ENCODE measurements at regions not wholly inside any gene's neighbourhood (a gene's known extent, or its start where the extent isn't known, plus 50 kb on each side); places are given as distances from the start of the nearest gene placed in this dataset.

DNA sequence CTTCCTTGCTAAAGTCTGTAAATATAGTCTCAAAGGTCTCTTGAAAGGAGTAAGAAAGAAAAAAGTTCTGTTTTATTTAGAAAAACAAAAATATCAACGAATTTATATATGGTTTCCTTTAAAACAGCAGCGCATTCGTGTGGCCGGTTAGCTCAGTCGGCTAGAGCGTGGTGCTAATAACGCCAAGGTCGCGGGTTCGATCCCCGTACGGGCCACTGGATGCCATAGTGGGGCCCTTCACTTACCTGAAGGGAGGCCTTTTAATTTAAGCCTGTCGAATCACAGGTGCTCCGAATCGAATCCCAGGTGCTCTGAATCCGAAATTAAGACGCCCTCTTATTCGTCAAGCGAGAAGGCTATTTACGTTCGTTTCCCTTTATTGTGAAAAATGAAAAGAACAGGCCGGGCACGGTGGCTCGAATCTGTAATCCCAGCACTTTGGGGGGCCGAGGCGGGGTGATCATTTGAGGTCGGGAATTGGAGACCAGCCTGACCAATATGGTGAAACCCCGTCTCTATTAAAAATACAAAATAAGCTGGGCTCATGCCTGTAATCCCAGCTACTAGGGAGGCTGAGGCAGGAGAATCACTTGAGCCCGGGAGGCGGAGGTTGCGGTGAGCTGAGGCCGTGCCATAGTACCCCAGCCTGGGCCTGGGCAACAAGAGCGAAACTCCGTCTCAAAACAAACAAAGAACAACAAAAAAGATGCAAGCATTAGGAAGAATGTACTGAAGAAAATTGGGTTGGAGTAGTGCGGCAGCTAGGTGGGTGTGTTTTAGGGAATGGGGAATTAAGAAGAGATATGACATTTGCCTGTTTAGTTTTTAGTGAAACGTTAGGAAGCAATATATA lies 195.8 kb upstream of the ZNF184 start (continued):
- TF ChIP-seq KDM5A (IDR thresholded peaks at IDR 0.05; ENCODE audit: borderline replicate concordance, low read length) (peak; percentile 30; the same call in 1 of the 2 replicates), ZNF776 (CRISPR knock-in tag; IDR thresholded peaks at IDR 0.05) (no peak), THRA (CRISPR knock-in tag; IDR thresholded peaks at IDR 0.05; ENCODE audit: borderline replicate concordance) (no peak), ZNF720 (CRISPR knock-in tag; IDR thresholded peaks at IDR 0.05) (no peak), HIC2 (CRISPR knock-in tag; IDR thresholded peaks at IDR 0.05; ENCODE audit: low read depth) (no peak), RBAK (CRISPR knock-in tag; IDR thresholded peaks at IDR 0.05) (no peak), KDM6A (CRISPR knock-in tag; IDR thresholded peaks at IDR 0.05; ENCODE audit: low read depth) (no peak), ELF1 (CRISPR knock-in tag; IDR thresholded peaks at IDR 0.05) (no peak), ZNF605 (CRISPR knock-in tag; IDR thresholded peaks at IDR 0.05) (no peak; the same call in 1 of the 2 replicates), TBL1XR1 (IDR thresholded peaks at IDR 0.05; ENCODE audit: borderline replicate concordance, low read length, partially characterized antibody) (peak; percentile 41), AKAP8 (CRISPR knock-in tag; IDR thresholded peaks at IDR 0.05) (no peak), HNRNPUL1 (IDR thresholded peaks at IDR 0.05; ENCODE audit: low read depth, low read length) (no peak), SALL2 (CRISPR knock-in tag; IDR thresholded peaks at IDR 0.05) (0 out of 2 replicates have a peak, but pooled peaks have one; percentile 18), ZBTB7A (CRISPR knock-in tag; IDR thresholded peaks at IDR 0.05) (no peak), NFE2L1 (CRISPR knock-in tag; IDR thresholded peaks at IDR 0.05; ENCODE audit: borderline replicate concordance) (no peak), ZNF747 (CRISPR knock-in tag; IDR thresholded peaks at IDR 0.05; ENCODE audit: borderline replicate concordance) (no peak), CAMTA2 (CRISPR knock-in tag; IDR thresholded peaks at IDR 0.05; ENCODE audit: borderline replicate concordance) (no peak), KLF11 (CRISPR knock-in tag; IDR thresholded peaks at IDR 0.05) (no peak; the same call in 1 of the 2 replicates), AGO1 (IDR thresholded peaks at IDR 0.05; ENCODE audit: low read depth, low read length, poor library complexity, severe bottlenecking) (no peak)
- TF ChIP-seq, protein P1, sequence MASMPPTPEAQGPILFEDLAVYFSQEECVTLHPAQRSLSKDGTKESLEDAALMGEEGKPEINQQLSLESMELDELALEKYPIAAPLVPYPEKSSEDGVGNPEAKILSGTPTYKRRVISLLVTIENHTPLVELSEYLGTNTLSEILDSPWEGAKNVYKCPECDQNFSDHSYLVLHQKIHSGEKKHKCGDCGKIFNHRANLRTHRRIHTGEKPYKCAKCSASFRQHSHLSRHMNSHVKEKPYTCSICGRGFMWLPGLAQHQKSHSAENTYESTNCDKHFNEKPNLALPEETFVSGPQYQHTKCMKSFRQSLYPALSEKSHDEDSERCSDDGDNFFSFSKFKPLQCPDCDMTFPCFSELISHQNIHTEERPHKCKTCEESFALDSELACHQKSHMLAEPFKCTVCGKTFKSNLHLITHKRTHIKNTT (CRISPR knock-in tag; IDR thresholded peaks at IDR 0.05) = no peak
- TF ChIP-seq, protein P2, sequence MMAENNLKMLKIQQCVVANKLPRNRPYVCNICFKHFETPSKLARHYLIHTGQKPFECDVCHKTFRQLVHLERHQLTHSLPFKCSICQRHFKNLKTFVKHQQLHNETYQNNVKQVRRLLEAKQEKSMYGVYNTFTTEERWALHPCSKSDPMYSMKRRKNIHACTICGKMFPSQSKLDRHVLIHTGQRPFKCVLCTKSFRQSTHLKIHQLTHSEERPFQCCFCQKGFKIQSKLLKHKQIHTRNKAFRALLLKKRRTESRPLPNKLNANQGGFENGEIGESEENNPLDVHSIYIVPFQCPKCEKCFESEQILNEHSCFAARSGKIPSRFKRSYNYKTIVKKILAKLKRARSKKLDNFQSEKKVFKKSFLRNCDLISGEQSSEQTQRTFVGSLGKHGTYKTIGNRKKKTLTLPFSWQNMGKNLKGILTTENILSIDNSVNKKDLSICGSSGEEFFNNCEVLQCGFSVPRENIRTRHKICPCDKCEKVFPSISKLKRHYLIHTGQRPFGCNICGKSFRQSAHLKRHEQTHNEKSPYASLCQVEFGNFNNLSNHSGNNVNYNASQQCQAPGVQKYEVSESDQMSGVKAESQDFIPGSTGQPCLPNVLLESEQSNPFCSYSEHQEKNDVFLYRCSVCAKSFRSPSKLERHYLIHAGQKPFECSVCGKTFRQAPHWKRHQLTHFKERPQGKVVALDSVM (CRISPR knock-in tag; IDR thresholded peaks at IDR 0.05) = peak; percentile 82

Data from HepG2 (cell line).